ENCODE measurements at regions not wholly inside any gene's neighbourhood (a gene's known extent, or its start where the extent isn't known, plus 50 kb on each side); places are given as distances from the start of the nearest gene placed in this dataset.

DNA sequence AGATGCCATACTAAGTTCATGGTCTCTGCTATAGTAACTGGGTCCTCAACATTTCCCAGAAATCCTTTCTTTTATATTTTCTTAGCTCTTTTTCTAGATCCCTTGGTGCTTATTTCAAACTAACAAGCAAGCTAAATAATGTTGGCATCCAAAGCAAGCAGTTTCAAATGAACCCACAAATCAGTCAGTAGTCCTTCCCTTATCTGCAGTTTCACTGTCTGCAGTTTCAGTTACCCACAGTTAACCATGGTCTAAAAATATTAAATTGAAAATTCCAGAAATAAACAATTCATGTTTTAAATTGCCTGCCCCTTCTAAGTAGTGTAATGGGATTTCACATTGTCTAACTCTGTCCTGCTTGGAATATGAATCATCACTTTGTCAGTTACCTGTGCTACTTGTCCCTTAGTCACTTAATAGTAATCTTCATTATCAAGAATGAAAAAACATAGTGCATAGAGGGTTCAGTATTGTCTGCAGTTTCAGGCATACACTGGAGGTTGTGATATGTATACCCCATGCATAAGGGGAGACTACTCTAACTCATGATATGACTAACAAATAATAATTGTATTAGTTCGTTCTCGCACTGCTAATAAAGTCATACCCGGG, 633.7 kb downstream of the MECOM start:
- Mint-ChIP-seq H3K36me3 (no peaks in the 10 kb centered on the region), H3K4me1 (ENCODE audit: unreplicated experiment) (no peaks in the 10 kb centered on the region), H3K4me3 (no peak overlapping the region), H3K27me3 (no peaks in the 10 kb centered on the region), H3K27ac (no peak overlapping the region), H3K9me3 (no peaks in the 10 kb centered on the region)
- no peak for DNase-seq (ENCODE audit: extremely low spot score, unreplicated experiment)
- TF ChIP-seq, protein P1, sequence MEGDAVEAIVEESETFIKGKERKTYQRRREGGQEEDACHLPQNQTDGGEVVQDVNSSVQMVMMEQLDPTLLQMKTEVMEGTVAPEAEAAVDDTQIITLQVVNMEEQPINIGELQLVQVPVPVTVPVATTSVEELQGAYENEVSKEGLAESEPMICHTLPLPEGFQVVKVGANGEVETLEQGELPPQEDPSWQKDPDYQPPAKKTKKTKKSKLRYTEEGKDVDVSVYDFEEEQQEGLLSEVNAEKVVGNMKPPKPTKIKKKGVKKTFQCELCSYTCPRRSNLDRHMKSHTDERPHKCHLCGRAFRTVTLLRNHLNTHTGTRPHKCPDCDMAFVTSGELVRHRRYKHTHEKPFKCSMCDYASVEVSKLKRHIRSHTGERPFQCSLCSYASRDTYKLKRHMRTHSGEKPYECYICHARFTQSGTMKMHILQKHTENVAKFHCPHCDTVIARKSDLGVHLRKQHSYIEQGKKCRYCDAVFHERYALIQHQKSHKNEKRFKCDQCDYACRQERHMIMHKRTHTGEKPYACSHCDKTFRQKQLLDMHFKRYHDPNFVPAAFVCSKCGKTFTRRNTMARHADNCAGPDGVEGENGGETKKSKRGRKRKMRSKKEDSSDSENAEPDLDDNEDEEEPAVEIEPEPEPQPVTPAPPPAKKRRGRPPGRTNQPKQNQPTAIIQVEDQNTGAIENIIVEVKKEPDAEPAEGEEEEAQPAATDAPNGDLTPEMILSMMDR (conservative IDR thresholded peaks at IDR 0.05), result no peak

DNA sequence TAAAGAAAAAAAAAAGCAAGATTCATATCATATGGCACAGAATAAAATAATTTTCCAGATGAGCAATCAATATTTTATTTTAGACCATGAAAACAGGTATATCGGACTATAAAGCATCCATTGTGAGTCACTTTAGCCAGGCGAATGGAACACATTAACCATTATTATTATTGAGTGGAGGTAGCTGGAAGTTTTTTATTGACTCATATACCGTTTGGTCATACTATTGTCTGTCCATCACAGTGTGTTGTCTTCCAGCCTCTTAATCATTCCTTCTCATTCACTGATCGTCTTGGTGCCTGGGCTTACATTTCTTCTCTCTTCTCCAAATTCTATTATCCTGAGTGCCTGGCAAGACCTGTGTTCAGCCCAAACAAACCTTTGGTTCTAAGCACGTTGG, 634.8 kb downstream of the MECOM start:
- TF ChIP-seq, protein P1 (conservative IDR thresholded peaks at IDR 0.05), result no peak
- H3K27ac Mint-ChIP-seq, result no peak overlapping the region
- H3K36me3 Mint-ChIP-seq, result no peaks in the 10 kb centered on the region
- no peaks in the 10 kb centered on the region for H3K4me1 Mint-ChIP-seq (ENCODE audit: unreplicated experiment)
- no peaks in the 10 kb centered on the region for H3K27me3 Mint-ChIP-seq
- DNase-seq (ENCODE audit: extremely low spot score, unreplicated experiment), result no peak
- H3K4me3 Mint-ChIP-seq, result no peak overlapping the region
- H3K9me3 Mint-ChIP-seq, result no peaks in the 10 kb centered on the region

DNA sequence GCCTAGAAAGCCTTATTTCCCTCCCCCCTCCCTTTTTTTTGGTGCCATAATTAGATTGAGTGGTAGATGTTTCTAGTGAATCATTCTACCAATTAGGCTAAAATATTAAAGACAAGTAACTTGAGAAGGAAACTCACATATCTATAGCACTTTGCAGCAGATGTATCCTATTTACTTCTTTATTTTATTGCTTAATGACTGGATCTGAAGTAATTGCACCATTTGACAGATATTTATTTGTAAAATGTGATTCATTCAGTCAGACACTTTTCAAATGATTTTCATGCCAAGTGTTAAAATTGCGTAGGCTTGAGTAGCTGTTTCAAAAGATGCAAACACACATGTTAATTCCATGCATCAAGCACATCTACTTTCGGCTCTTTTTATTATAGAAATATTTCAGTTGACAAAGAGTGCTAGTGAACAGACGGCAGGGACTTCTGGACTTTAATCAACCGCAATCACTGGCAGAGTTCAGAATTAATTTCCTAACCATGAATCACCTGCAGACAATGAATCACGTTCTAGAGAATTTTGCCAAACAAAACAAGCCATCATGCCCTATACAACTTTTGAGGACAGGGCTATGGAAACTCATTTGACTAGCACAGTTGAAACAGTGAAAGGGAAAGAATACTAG, 636.8 kb downstream of the MECOM start:
- Mint-ChIP-seq H3K36me3 (no peaks in the 10 kb centered on the region), H3K4me1 (ENCODE audit: unreplicated experiment) (peaks cover 10% of the 10 kb centered on the region), H3K27ac (no peak overlapping the region), H3K4me3 (no peak overlapping the region), H3K27me3 (no peaks in the 10 kb centered on the region), H3K9me3 (no peaks in the 10 kb centered on the region)
- no peak for DNase-seq (ENCODE audit: extremely low spot score, unreplicated experiment)
- TF ChIP-seq, protein P1 (conservative IDR thresholded peaks at IDR 0.05), result no peak

DNA sequence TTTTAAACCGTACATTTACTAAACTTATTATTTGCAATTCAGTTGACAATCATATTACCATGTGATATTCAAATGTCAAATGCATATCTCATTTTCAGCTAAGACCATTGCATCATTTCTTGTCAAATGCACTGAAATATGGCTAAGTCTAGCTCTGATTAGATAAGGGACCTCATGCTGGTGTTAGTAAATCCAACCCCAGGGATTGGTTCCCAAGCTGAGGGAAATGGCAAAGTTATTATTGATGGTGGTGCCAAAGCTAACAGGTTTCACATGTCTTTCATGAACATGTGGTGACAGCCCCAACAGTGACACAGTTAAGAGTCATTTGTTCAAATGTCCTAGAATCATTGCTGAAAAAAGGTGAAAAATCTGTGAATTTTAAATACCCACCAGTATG, 641.1 kb downstream of the MECOM start:
- no peak overlapping the region for H3K27ac Mint-ChIP-seq

DNA sequence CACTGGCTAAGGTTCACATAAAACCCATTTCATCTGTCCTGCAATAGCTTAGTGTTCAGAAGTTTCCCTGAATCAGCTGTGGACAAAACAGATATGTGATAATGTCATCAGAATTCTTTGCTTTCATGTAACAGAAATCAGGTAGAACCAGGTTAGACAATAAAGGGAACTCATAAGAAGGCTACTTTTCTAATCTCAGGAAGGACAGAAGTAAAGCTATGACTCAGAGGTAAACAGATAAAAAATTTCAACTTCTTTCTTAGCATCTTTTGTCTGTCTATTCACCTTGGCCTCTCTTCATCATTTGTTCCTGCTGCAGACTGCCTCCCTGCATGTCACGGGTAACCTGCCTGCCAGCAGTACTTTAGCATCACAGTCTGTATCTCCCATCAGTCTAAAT, 643.1 kb downstream of the MECOM start:
- Mint-ChIP-seq H3K4me1 (ENCODE audit: unreplicated experiment) (peaks cover 17% of the 10 kb centered on the region), H3K36me3 (no peaks in the 10 kb centered on the region), H3K4me3 (no peak overlapping the region), H3K27ac (no peak overlapping the region), H3K27me3 (no peaks in the 10 kb centered on the region), H3K9me3 (no peaks in the 10 kb centered on the region)
- no peak for DNase-seq (ENCODE audit: extremely low spot score, unreplicated experiment)
- TF ChIP-seq, protein P1 (conservative IDR thresholded peaks at IDR 0.05), result no peak

More for the DNA sequence above, 641.1 kb downstream of the MECOM start:
- no peak for DNase-seq (ENCODE audit: extremely low spot score, unreplicated experiment)
- TF ChIP-seq, protein P1 (conservative IDR thresholded peaks at IDR 0.05), result no peak
- no peaks in the 10 kb centered on the region for H3K27me3 Mint-ChIP-seq
- H3K4me1 Mint-ChIP-seq (ENCODE audit: unreplicated experiment), result peaks cover 17% of the 10 kb centered on the region
- H3K4me3 Mint-ChIP-seq, result no peak overlapping the region
- no peaks in the 10 kb centered on the region for H3K9me3 Mint-ChIP-seq
- H3K36me3 Mint-ChIP-seq, result no peaks in the 10 kb centered on the region
